ENCODE measurements at regions not wholly inside any gene's neighbourhood (a gene's known extent, or its start where the extent isn't known, plus 50 kb on each side); places are given as distances from the start of the nearest gene placed in this dataset.
"Not testable (repeated sequence)": the region's sequence is repeated elsewhere in the genome, so short reads cannot be mapped to it uniquely, and the experiment has no call there.

DNA sequence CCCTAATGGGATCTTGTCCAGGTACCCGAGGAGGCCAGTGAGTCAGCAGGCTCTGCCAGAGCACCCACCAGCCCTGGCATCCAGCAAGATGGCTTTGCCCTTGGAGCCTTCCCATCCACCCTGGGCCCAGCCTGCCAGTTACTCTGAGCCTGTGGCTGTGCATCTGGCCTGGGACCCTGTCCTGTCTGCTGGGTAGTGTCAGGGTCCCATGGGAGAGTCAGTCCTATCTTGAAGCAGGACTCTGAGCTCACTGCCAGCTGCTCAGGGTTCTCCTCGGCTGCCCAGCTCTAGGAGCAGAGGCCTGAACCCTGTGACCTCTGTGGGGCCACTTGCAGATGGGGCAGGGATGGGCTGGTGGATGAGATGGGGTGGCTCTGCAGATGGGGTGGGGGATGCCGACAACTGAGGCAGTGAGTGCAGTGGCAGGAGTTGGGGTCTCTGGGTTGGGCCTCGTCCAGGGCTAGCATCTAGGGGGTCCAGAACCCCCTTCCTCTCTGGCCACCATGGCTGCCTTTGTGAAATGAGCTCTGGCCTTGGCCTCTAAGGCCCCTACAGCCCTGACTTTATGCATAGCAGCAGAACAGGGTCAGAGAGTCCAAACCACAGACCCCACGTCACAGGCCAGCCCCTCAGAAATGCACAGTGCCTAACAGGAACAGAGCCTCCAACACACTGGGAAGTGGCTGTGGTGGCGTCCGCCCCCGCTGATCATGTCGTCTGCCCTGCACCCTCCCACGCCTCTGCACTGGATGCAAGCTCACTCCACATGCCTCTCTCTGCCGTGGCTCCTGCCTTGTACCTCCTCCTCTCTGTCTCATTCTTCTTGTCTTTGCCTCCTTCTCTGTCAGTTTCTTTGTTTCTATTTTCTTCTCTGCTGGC is 88.1 kb upstream of the RET start:
- DNase-seq, result no peak

DNA sequence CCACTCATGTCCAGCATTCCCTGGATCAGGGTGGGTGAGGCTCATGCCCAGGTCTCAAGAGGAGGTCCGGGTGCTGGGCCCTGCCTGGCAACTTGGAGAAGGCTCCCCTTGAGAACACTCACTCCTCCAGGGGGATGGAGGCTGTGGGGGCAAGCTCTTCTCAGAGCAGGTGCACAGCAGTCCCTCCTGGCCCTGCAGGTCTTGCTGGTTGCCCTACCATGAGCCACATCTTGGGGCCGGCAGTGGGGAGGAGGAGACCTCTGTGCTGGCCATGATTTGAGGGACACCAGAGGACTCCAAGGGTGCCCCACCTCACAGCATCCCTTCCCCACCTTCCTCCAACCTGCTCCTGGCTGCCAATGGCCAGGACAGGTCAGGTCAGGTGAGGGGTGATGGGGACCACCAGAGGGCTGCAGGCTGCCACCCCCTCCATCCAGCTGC is 87.4 kb upstream of the RET start:
- DNase-seq, result no peak

DNA sequence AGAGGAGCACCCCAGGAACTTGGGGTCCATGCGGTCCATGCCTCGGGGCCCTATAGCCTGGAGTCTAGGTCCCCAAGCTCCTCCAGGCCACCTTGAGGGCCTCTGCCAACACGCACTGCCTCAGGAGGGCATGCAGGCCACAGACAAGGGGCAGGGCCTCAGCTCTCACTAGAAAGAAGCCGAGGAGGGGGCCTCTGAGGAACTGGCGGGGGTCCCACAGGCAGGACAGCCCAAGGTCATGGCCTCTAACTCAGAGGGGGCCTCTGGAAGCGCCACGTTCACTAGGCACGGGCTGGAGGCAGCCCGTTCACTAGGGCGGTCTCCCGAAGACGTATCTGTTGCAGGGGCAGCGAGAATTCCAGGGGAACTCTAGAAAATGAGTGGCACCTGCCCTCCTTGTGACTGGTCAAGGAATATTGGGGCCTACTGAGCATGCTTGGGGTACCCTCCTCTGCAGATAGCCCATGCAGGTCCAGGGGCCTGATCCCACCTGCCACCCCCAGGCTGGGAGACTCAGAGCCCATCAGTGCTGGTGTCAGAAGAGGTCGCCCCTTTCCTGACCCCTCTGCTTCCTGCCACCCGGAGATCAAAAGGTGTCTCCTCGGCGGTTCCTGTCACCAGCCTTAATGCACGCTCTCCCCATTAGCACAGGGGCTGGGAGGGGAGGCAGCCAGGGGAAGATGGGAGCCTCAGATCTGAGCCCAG is 86.7 kb upstream of the RET start:
- no peak for DNase-seq

DNA sequence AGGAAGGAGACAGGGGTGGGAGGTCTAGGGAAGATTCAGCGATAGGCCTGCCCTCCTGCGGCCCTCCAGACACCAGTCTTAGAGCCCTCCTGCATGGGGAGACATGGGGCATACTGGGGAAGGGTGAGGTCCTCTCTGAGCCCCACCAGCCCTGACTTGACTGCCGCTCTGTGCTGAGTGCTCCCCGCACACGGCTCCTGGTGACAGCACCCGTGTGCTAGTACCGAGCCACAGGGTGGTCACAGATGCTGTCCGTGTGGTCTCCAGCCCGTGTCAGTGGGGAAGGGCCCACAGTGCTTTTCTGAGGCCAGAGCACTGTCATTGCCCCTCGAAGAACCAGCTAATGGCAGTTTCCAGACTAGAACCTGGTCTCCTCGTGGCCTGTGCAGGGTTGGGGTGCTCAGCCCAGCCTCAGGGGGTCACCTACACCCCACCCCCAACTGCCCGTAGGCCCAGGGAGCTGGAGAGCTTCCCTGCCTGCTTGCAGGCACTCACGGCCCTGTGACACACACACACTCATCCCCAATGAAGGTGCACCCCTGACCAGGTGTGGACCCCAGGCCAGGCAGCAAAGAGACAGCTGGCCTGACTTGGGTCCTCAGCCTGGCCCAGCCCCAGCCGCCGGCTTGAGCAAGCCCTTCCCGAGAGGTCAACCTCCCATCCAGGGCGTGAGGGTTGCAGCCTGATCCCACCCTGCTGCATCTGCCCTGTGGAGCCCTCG is 86.0 kb upstream of the RET start:
- no peak for DNase-seq

DNA sequence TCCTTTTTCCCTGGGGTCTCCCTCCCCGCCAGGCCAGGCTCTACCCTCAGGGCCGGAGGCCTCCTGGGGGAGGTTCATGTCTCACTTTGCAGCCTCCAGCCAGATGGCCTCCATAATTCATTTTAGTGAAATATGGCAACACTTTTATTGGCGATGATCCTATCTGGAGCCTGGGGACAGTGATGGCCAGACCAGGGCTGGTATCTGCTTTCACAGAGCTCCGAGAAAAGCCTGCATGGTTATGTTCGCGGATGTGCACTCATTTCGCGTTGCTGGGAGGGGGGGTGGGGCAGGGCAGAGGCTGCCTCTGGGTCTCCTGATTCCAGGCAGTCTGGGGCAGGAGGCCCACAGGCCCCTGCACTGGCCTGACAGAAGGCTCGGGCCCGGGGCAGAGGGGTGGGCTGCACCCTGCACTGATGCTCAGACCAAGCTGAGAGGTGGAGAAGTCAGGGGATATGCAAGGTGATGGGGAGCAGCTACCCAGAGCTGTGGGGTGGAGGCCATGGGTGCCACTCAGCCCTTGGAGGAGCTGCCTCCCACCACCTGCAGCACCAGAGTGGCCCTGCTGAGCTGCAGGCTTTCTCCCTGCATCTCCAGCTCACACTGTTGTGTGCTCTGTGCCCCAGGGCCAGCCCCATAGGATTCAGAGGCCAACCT is 85.3 kb upstream of the RET start:
- no peak for DNase-seq

DNA sequence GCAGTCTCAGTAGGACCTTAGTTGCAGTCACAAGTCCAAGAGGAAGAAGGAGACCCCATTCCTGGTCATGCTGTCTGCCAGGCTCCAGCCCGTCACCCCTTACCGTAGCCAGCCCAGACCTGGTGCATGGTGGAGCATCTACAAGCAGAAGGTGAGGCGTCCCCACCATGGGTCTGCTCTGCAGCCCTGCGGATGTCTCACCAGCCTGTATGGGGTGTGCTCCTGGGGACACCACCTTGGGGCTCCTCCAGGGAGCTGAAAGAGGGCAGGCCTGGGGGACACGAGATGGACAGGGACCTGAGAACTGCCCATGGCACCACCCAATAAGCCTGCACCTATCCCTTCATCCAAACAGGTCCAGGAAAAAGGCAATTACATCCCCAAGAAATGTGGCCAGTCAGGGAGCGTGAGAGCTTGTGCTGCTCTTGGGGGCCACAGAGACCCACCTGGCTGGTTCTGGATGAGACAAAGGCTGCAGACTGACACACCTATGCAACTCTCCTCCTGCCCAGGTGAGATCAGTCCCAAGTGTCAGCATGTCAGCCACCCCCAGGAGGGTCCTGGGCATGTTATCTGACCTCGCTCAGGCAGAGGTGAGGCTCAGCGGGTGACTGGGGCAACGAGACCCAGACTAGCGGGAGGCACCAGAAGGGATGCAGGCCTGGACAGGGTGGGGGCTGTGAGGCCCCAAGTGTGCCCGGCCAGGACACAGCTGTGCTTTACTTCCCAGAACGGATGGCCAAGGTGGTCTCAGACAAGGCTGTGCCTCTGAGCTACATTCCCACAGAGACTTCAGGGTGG is 84.5 kb upstream of the RET start:
- no peak for DNase-seq

DNA sequence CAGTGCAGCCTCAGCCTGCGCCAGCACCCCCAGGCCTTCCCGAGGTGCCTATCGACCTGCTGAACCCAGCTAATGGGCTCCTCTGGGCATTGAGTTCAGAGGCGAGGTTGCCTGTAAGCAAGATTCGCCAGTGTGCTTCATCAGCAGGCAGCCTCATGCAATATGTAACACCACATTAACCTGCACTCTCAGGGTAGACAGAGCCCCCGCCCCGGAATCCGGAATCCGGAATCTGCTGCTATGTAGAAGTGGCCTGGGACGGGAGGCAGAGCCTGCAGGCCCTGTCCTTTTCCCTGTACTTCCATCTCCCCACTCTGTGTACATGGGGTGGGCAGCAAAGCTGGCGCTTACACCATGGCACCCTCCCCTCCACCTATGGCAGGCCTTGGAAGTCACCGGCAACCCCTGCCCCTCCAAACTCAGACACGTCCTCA is 83.9 kb upstream of the RET start:
- no peak for DNase-seq

DNA sequence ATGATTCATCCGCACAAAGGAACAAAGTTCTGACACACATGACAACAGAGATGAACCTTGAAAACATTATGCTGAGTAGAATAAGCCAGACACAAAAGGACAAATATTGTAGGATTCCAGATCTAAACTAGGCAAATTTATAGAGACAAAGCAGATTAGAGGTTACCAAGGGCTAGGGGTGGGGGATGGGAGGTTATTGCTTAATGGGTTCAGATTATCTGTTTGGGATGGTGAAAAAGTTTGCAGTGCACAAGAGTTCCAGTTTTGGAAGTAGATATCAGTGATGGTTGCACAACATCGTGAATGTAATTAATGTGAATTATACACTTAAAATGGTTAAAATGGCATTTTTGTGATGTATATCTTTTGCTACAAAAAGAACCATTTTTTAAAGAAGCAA is 82.0 kb upstream of the RET start:
- DNase-seq, result not testable (repeated sequence)

DNA sequence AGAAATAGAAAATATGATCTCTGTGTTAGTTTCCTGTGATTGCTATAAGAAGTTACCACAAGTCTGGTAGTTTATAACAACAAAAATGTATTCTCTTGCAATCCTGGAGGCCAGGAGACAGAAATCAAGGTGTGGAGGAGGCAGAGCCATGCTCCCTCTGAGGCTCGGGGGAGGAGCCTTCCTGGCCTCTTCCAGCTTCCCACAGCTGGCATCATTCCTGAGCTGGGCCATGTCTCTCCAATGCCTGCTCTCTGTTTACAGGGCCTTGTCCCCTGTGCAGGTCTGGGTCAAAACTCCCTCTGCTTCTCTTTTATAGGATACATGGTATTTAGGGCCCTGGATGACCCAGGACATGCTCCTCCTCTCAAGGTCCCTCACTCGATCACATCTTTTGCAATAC is 81.3 kb upstream of the RET start:
- no peak for DNase-seq

DNA sequence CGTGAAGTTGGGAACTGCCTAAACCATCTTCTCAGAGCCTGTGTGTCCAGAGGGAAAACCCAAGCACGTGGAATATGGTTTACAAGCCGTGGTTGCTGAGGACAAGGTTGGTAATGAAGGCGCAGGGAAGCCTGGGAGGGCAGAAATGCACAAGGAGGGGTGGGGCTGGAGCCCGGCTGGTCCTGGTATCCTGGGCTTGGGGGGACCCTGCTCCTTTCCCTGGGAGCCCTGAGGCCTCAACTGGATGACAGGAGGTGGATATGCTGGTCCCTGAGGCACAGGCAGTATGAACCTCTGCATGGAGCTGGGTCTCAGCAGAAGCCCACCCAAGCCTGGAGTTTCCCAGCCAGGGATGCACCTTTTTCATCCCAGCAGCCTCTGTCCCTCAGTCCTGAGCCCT is 80.3 kb upstream of the RET start:
- no peak for DNase-seq

DNA sequence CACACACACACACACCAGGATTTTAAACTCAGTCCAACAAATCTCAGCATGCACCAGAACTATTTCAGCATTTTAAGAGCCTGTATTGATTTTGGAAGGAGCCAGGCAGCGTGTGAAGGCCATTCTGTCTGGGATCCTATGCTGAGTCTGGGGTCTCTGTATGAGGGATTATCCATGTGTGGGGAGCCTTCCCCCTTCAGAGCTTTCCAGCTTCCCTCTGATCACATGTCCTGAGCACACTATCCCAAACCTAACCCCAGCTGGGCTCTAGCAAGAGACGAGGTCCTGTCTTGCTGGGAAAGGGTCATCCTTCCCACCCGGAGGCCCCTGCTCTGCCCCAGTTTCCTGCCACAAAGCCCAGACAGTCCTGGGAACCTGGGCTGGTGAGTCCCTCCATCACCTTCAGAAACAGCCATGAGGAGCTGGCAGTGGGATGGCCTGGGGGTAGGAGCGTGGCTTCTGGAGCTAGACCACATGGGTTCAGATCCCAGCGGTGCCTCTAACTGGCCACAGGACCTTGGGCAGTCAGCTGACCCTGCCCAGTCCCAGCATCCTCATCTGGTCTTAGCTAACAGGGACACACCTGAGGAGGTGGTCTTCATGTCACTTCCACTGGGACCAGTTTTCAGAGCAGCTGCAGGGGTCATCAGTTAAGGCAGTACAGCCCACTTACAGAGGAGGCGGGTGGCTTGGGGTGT is 79.6 kb upstream of the RET start:
- no peak for DNase-seq

DNA sequence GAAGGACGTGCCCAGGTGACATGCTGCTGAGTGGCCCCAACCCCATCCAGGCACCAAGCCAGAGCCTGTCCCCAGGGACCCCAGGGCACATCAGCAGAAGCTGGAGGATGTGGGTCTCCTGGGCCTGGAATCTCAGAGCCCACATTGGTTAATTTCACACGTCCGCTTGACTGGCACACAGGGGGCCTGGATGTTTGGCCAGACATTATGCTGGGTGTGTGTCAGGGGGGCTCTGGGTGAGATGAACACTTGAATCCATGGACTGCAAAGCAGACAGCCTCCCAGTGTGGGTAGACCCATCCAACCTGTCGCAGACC is 79.1 kb upstream of the RET start:
- no peak for DNase-seq

DNA sequence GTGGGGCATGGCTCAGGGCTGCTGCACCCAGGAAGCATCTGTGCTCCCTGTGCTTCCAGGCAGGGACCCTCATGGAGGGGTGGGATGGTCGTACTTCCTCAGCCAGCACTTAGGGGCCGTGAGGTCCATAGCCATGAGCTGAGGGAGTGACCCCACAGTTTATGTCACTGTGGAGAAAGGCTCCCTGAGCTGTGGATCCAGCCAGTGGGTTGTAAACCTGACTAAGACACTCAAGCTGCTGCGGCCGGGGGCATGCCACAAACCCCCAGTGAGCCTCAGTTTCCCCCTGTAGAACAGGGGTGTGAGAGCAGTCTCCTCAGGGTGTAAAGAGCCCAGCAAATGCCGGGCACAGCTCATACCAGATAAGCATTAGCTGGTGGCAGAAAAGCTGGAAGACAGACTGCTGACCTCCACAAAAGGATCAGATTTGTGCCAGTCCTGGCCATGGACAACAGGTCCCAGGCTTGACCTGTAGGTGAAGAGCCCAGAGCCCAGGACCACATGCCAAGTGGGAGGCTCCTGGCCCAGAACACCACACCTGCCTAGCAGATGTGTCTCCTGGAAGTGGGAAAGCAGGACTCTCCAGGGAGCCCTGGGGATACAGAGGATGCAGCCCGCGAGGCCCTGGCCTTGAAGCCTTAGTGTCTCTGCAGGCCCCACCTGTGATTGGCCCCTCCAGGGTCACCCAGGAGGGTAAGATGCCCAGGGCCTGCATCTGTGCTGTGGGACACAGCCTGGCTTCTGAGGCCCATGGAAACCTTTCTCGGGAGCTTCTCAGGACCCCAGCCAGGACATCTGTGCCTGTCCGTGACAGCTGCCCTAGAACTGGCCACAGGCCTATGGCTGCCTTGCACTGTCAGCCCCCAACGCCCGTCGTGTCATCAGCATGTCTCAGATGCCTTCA is 78.1 kb upstream of the RET start:
- DNase-seq, result no peak

DNA sequence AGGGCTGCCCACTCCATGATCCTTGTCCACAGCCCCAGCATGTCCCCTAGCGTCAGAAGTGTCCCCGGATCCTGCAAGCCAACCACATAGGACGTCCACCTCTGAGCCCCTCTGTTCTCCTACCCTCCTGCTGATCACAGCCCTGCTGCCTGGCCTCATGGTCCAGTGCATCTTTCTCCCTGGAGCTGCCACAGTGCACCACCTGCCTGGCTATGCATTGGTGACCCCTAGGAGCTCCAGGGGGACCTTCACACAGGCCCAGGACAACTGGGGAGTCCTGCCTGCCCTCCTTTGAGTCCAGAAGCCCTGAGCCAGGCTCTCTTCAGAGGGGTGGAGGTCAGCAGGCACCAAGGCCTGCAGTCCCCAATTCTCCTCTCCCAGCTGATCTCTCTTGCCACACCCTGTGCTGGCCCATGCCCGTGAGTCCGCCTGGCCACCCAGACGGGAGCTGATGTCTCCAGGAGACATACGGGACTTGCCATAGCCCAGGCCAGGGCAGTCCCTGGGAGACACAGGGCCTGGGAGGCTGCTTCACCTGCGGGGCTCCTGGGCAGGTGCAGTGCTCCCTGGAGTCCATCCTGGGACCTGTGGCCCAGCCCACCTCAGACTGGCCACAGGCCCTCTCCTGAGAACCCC is 77.4 kb upstream of the RET start:
- DNase-seq, result no peak

DNA sequence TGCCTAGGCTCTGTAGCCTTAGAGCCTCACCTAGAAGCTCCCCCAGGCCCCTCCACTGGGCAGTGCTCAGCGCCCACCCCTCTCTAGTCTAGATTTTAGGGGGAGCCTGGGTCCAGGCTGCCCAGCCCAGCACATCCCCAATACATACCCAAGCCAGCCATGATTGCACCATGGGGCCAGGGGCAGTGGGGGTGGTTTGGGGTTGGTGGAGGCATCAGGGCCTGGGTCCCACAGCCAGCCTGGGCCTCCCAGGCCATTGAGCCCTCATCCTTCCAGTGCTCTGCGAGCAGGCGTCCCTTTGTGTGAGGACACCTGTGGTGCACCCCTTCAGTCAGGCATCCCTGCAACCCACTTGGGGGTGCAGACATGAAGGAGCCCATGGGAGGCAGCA is 76.9 kb upstream of the RET start:
- no peak for DNase-seq

DNA sequence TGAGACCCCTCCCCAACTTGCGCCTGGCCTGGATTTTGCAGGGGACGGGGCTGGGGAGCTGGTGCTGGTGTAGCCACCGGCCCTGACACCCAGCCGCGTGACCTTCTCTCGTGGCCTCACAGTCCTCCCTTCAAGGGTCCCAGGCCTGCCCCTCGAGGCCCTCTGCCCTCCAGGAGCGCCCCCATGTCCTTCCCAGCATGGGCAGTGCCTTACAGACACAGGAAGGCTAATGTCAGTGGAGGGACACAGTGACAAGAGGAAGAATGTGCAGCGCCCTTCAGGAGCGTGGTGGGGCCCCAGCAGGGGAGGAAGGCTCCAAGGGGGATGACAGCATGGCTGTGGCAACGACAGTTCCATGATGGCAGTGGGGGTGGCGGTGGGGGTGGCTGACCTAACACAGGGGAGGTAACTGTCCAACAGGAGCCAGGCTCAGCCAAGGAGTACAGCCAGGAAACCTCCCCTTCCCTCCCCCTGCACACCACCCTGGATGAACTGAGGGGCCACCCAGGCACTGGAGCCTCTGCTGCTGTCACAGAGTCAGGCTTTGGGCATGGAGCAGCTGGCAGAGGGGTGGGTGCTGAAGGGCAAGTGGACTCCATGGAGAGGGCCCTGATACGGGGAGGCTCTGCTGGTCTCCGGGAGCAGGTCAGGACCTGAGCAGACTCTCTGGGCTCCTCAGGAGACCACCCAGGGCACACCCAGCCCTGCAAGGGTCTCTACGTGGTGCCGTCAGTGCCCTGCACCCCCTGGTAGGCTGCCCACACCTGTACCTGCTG is 76.0 kb upstream of the RET start:
- no peak for DNase-seq

DNA sequence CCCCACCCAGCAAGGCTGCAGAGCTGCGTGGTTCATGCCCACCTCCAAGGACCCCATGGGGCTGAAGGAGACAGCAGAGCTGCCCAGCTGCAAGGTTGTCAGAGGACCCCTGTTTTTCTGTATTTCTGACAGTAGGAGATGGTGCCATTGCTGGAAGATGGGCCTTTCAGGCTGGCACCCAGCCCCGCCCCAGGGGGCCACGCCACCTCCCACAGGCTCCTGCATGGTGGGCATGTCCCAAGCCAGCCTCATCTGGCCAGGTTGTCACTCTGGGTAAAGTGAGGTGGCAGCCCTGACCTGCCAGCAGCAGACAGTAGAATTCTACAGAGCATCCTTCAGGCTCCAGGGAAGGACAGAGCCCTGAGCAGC is 75.5 kb upstream of the RET start:
- no peak for DNase-seq

DNA sequence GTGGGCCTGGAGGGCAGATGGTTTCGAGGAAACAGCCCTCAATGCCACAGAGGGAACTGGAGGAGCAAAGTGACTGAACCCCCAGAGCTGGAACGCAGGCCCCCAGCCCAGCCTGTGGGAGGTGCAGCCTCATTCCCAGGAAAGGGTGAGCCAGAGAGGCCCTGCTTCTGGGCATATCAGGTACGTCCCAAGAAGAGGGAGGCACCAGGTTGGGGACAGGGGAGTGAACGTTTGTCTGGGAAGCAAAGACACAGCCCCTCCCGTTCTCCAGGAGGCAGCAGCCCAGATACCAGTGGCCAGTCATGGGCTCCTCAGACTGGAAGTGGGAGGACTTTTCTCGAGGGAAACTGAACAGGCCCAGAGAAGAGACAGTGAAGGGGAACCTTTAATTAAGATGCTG is 74.3 kb upstream of the RET start:
- no peak for DNase-seq

DNA sequence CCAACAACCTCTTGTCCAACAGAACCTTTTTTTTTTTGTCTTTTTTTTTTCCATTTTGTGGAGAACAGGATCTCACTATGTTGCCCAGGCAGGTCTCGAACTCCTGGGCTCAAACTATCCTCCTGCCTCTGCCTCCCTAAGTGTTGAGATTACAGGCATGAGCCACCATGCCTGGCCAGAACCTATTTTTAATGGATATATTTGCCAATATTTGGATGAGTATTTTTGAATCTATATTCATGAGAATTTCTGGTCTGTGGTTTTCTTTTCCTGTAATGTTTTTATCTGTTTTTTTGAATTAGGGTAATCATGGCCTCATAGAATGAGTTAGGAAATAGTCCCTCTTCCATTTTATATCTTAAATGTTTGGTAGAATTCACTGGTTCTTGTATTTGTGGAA is 70.4 kb upstream of the RET start:
- no peak for DNase-seq

DNA sequence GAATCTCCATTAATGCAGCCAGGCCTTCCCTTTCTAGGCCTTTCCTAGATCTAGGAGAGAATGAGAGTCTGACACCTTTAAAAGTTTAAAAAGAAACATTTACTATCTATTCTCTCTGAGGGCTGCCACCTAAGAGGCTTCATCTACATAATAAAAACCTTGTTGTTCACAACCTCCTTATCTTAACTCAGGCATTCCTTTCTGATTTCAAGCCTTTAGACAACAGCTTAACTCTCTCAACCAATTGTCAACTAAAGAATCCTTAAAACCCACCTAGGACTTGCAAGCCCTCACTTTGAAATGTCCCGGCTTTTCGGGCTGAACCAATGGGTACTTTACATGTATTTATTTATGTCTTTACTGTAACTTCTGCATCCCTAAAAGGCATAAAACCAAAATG is 64.3 kb upstream of the RET start:
- no peak for DNase-seq

Measured in NCI-H526 treated with DMSO at 0.1 percent for 48 hours (cell line).